DND-41 (cell line): ENCODE measurements at regions not wholly inside any gene's neighbourhood (a gene's known extent, or its start where the extent isn't known, plus 50 kb on each side); places are given as distances from the start of the nearest gene placed in this dataset.

ENCODE experiments used
- ATAC-seq: fragments of 200-7000 bp; cut with Tn5 transposase; 3 replicates; pipeline ENCODE4 v1.9.1; 2021; ENCODE audit warnings: low read depth; ENCODE audit not compliant: insufficient read depth
- DNase-seq: peaks from one replicate; pipeline ENCODE4 v3.0.0-alpha.2; 2020
- H2AFZ ChIP-seq: 2 replicates; pipeline ENCODE4 v1.6.0; 2012; ENCODE audit warnings: low read depth, low read length
- H3K27ac ChIP-seq: 2 replicates; pipeline ENCODE4 v1.5.1; 2012; ENCODE audit warnings: low read length, inconsistent platforms
- H3K27me3 ChIP-seq: fragments of 200-600 bp; sonication (generic); 2 replicates; pipeline ENCODE4 v1.6.0; 2012; ENCODE audit warnings: low read length, mild to moderate bottlenecking, inconsistent platforms; ENCODE audit not compliant: insufficient read depth, poor library complexity
- H3K36me3 ChIP-seq: 2 replicates; pipeline ENCODE4 v1.5.1; 2012; ENCODE audit warnings: low read length, inconsistent platforms; ENCODE audit not compliant: insufficient read depth
- H3K4me1 ChIP-seq: 2 replicates; pipeline ENCODE4 v1.5.1; 2012; ENCODE audit warnings: mild to moderate bottlenecking, low read length; ENCODE audit not compliant: insufficient read depth
- H3K4me2 ChIP-seq: 2 replicates; pipeline ENCODE4 v1.6.0; 2012; ENCODE audit warnings: mild to moderate bottlenecking, moderate library complexity, low read length, inconsistent platforms; ENCODE audit not compliant: insufficient read depth
- H3K4me3 ChIP-seq, 2 experiments: fragments of 200-600 bp in 1 of 2; shearing (Covaris generic) in 1 of 2; 2 replicates each; pipeline ENCODE4 v1.5.1; 2012 to 2016; ENCODE audit warnings: inconsistent platforms in 2 of 2, low read length in 2 of 2, mild to moderate bottlenecking in 2 of 2, low read depth in 1 of 2, moderate library complexity in 1 of 2
- H3K79me2 ChIP-seq: 2 replicates; pipeline ENCODE4 v1.6.0; 2012; ENCODE audit warnings: low read length, inconsistent platforms; ENCODE audit not compliant: insufficient read depth
- H3K9ac ChIP-seq: 2 replicates; pipeline ENCODE4 v1.6.0; 2012; ENCODE audit warnings: low read depth, mild to moderate bottlenecking, inconsistent platforms, low read length, moderate library complexity
- H3K9me3 ChIP-seq: 2 replicates; pipeline ENCODE4 v1.5.1; 2012; ENCODE audit warnings: low read length, moderate library complexity, mild to moderate bottlenecking, inconsistent platforms; ENCODE audit not compliant: insufficient read depth, severe bottlenecking
- H4K20me1 ChIP-seq: 2 replicates; pipeline ENCODE4 v1.6.0; 2012; ENCODE audit warnings: low read length; ENCODE audit not compliant: insufficient read depth
- CTCF ChIP-seq: IDR thresholded peaks from 2 replicates; pipeline ENCODE4 v1.5.1; 2012; ENCODE audit warnings: borderline replicate concordance, low read length, moderate library complexity, mild to moderate bottlenecking; ENCODE audit not compliant: poor library complexity, severe bottlenecking; ENCODE audit errors: extremely low read depth
- EZH2 ChIP-seq: IDR thresholded peaks from 3 replicates; pipeline ENCODE4 v1.6.1; 2012; ENCODE audit warnings: borderline replicate concordance, low read depth, mild to moderate bottlenecking, moderate library complexity, low read length, inconsistent platforms; ENCODE audit not compliant: severe bottlenecking

- Histone ChIP-seq H2AFZ (no peak overlapping the region), H3K4me2 (no peak overlapping the region), H3K27ac (no peak overlapping the region), H3K9me3 (no peaks in the 10 kb centered on the region), H3K79me2 (no peaks in the 10 kb centered on the region), H4K20me1 (no peaks in the 10 kb centered on the region), H3K4me3 (no peak overlapping the region), H3K36me3 (no peaks in the 10 kb centered on the region), H3K27me3 (no peaks in the 10 kb centered on the region), H3K9ac (no peak overlapping the region), H3K4me1 (no peaks in the 10 kb centered on the region)
- TF ChIP-seq EZH2 = no peak
- no peak for TF ChIP-seq CTCF
- no peak for ATAC-seq
- DNase-seq = no peak
Observed at GRCh38 chr4:33407496-33407895, 2687.3 kb downstream of the PCDH7 start.

GRCh38 chr4:33411182-33411581 lies 2691.0 kb downstream of the PCDH7 start:
- no peak for TF ChIP-seq EZH2
- DNase-seq (no peak), ATAC-seq (no peak)
- Histone ChIP-seq H3K27me3 (no peaks in the 10 kb centered on the region), H3K36me3 (no peaks in the 10 kb centered on the region), H4K20me1 (no peaks in the 10 kb centered on the region), H3K9me3 (peaks cover 13% of the 10 kb centered on the region), H3K4me1 (no peaks in the 10 kb centered on the region), H3K79me2 (no peaks in the 10 kb centered on the region), H3K4me3 (no peak overlapping the region), H3K9ac (no peak overlapping the region), H3K27ac (no peak overlapping the region), H3K4me2 (no peak overlapping the region), H2AFZ (no peak overlapping the region)

- no peaks in the 10 kb centered on the region for H4K20me1 ChIP-seq
- no peaks in the 10 kb centered on the region for H3K9me3 ChIP-seq
- H3K79me2 ChIP-seq = no peaks in the 10 kb centered on the region
- no peak overlapping the region for H3K9ac ChIP-seq
- ATAC-seq (no peak), DNase-seq (no peak)
- TF ChIP-seq EZH2 = no peak
- TF ChIP-seq CTCF = no peak
- H3K4me3 ChIP-seq = no peak overlapping the region
- no peaks in the 10 kb centered on the region for H3K4me1 ChIP-seq
- no peaks in the 10 kb centered on the region for H3K36me3 ChIP-seq
- no peaks in the 10 kb centered on the region for H3K27me3 ChIP-seq
- no peak overlapping the region for H2AFZ ChIP-seq
- no peak overlapping the region for H3K4me2 ChIP-seq
- no peak overlapping the region for H3K27ac ChIP-seq
Observed at GRCh38 chr4:33421887-33422286, 2701.7 kb downstream of the PCDH7 start.

- no peak for TF ChIP-seq EZH2
- TF ChIP-seq CTCF = no peak
- no peaks in the 10 kb centered on the region for H3K9me3 ChIP-seq
- no peaks in the 10 kb centered on the region for H4K20me1 ChIP-seq
- H2AFZ ChIP-seq = no peak overlapping the region
- no peaks in the 10 kb centered on the region for H3K4me1 ChIP-seq
- no peaks in the 10 kb centered on the region for H3K27me3 ChIP-seq
- no peak overlapping the region for H3K9ac ChIP-seq
- DNase-seq (no peak), ATAC-seq (no peak)
- H3K4me3 ChIP-seq = no peak overlapping the region
- no peak overlapping the region for H3K27ac ChIP-seq
- no peaks in the 10 kb centered on the region for H3K36me3 ChIP-seq
- no peaks in the 10 kb centered on the region for H3K79me2 ChIP-seq
- no peak overlapping the region for H3K4me2 ChIP-seq
Observed at GRCh38 chr4:33422656-33423055, 2702.5 kb downstream of the PCDH7 start.
